A549 (cell line): ENCODE measurements at regions not wholly inside any gene's neighbourhood (a gene's known extent, or its start where the extent isn't known, plus 50 kb on each side); places are given as distances from the start of the nearest gene placed in this dataset.
"Not testable (repeated sequence)": the region's sequence is repeated elsewhere in the genome, so short reads cannot be mapped to it uniquely, and the experiment has no call there.

Experiments
- ATAC-seq, 2 experiments: fragments of 200-7000 bp in 1 of 2; fragments of >200 bp in 1 of 2; cut with Nextera tagmentation in 1 of 2; cut with Tn5 transposase in 1 of 2; 3 replicates each; pipeline versions ENCODE4 v1.8.0 to v1.9.1; 2018 to 2020; ENCODE audit warnings: mild to moderate bottlenecking in 1 of 2, moderate library complexity in 1 of 2
- CTCF ChIA-PET: fragments of 300-600 bp; sonication (Branson Sonifier 250); formaldehyde crosslinking; extraction: SDS; loops from one replicate; lab custom pipeline; 2021; ENCODE audit warnings: antibody characterized with exemption, inconsistent platforms; lab: Yijun Ruan, JAX
- POLR2A ChIA-PET: fragments of 350-600 bp; formaldehyde crosslinking; extraction: SDS; loops from one replicate; lab custom pipeline; 2021; ENCODE audit warnings: antibody characterized with exemption, inconsistent platforms; lab: Yijun Ruan, JAX
- DNase-seq, 2 experiments: peaks; one replicate each; pipeline versions ENCODE4 v3.0.0 to v3.0.0-alpha.2; 2011 to 2016; ENCODE audit warnings: low read depth in 1 of 2, low spot score in 1 of 2
- FAIRE-seq: peaks from 2 replicates; lab custom pipeline; 2011; peaks lifted over from hg19 to GRCh38; lab: Jason Lieb, UNC
- H3K27ac ChIP-seq, 2 experiments: fragments of >200 bp; sonication (Bioruptor Twin); formaldehyde crosslinking; 3 replicates each; pipeline ENCODE4 v1.5.1; 2016 to 2017
- H3K4me1 ChIP-seq: fragments of >200 bp; sonication (Bioruptor Twin); formaldehyde crosslinking; 3 replicates; pipeline ENCODE4 v1.6.1; 2016
- H3K4me2 ChIP-seq: fragments of >200 bp; sonication (Bioruptor Twin); formaldehyde crosslinking; 3 replicates; pipeline ENCODE4 v1.6.1; 2016
- H3K4me3 ChIP-seq: fragments of >200 bp; sonication (Bioruptor Twin); formaldehyde crosslinking; 3 replicates; pipeline ENCODE4 v1.5.1; 2016
- H3K9me3 ChIP-seq: fragments of >200 bp; sonication (Bioruptor Twin); formaldehyde crosslinking; 3 replicates; pipeline ENCODE4 v1.6.1; 2016
- BCL3 ChIP-seq: fragments of >200 bp; sonication (Bioruptor Twin); formaldehyde crosslinking; IDR thresholded peaks from 3 replicates; pipeline ENCODE4 v1.6.1; 2016
- CHD4 ChIP-seq: fragments of 200-600 bp; sonication (generic); IDR thresholded peaks from 2 replicates; pipeline ENCODE4 v1.6.1; 2016; ENCODE audit warnings: antibody characterized with exemption, mild to moderate bottlenecking, borderline replicate concordance
- CTCF ChIP-seq: fragments of >200 bp; sonication (Bioruptor Twin); formaldehyde crosslinking; IDR thresholded peaks from 3 replicates; pipeline ENCODE4 v1.5.1; 2016
- EHMT2 ChIP-seq: fragments of 200-600 bp; sonication (generic); IDR thresholded peaks from 2 replicates; pipeline ENCODE4 v1.6.1; 2016; ENCODE audit warnings: antibody characterized with exemption, low read depth, mild to moderate bottlenecking, moderate library complexity
- EP300 ChIP-seq, 2 experiments: fragments of >200 bp; sonication (Bioruptor Twin); formaldehyde crosslinking; IDR thresholded peaks; 2 replicates in 1 of 2; 3 replicates in 1 of 2; pipeline ENCODE4 v1.6.1; 2016 to 2017
- ESRRA ChIP-seq: fragments of 150-350 bp; IDR thresholded peaks from 2 replicates; pipeline ENCODE4 v1.6.1; 2014; ENCODE audit warnings: mild to moderate bottlenecking, low read length, borderline replicate concordance
- FOSL2 ChIP-seq, 2 experiments: fragments of 450-650 bp in 1 of 2; fragments of >200 bp in 1 of 2; sonication (Bioruptor Twin) in 1 of 2; formaldehyde crosslinking; IDR thresholded peaks; 2 replicates each; pipeline versions ENCODE4 v1.5.0 to v1.6.1; 2016 to 2020; ENCODE audit warnings: mild to moderate bottlenecking in 1 of 2, moderate library complexity in 1 of 2
- FOXS1 ChIP-seq: fragments of 250-450 bp; sonication (Bioruptor Pico); IDR thresholded peaks from 2 replicates; pipeline ENCODE4 v1.5.0; 2020; ENCODE audit warnings: mild to moderate bottlenecking, moderate library complexity
- HES2 ChIP-seq: fragments of >200 bp; sonication (Bioruptor Twin); formaldehyde crosslinking; IDR thresholded peaks from 2 replicates; pipeline ENCODE4 v1.6.1; 2016
- HOXA7 ChIP-seq: fragments of 250-450 bp; sonication (Bioruptor Pico); IDR thresholded peaks from 2 replicates; pipeline ENCODE4 v1.5.0; 2020; ENCODE audit warnings: mild to moderate bottlenecking, moderate library complexity
- MAZ ChIP-seq: fragments of 150-350 bp; IDR thresholded peaks from 2 replicates; pipeline ENCODE4 v1.6.1; 2014; ENCODE audit warnings: antibody characterized with exemption, low read depth, low read length, borderline replicate concordance
- MYC ChIP-seq: IDR thresholded peaks from 2 replicates; pipeline ENCODE4 v1.6.1; 2012; ENCODE audit warnings: mild to moderate bottlenecking, inconsistent platforms, low read length, improper control_type of control experiment, borderline replicate concordance
- NPAS2 ChIP-seq: fragments of 250-450 bp; sonication (Bioruptor Pico); IDR thresholded peaks from 2 replicates; pipeline ENCODE4 v1.8.0; 2022; ENCODE audit warnings: mild to moderate bottlenecking, moderate library complexity, borderline replicate concordance
- RCOR1 ChIP-seq: fragments of 150-350 bp; IDR thresholded peaks from 2 replicates; pipeline ENCODE4 v1.6.1; 2014; ENCODE audit warnings: antibody characterized with exemption, low read length, low read depth
- RFX5 ChIP-seq: fragments of 450-650 bp; IDR thresholded peaks from 2 replicates; pipeline ENCODE4 v1.7.1; 2014; ENCODE audit warnings: antibody characterized with exemption, mild to moderate bottlenecking, moderate library complexity
- ZFP36 ChIP-seq: fragments of 450-650 bp; IDR thresholded peaks from 2 replicates; pipeline ENCODE4 v1.6.1; 2014; ENCODE audit warnings: borderline replicate concordance; ENCODE audit not compliant: partially characterized antibody
- ZSCAN20 ChIP-seq: fragments of 250-450 bp; sonication (Bioruptor Pico); IDR thresholded peaks from 2 replicates; pipeline ENCODE4 v1.8.0; 2022; ENCODE audit warnings: mild to moderate bottlenecking, moderate library complexity
- WGBS: methylation state at CpG from one replicate; pipeline ENCODE4 v1.1.6; 2017; ENCODE audit errors: missing lambda C conversion rate; 5-methylcytosine and 5-hydroxymethylcytosine counted together
- TF ChIP-seq, protein P1 (sequence below): fragments of 250-450 bp; sonication (Bioruptor Pico); IDR thresholded peaks from 2 replicates; pipeline ENCODE4 v1.5.0; 2021; ENCODE audit warnings: mild to moderate bottlenecking, moderate library complexity, borderline replicate concordance

GRCh38 chr9:7433508-7434292, 365.9 kb downstream of the DMAC1 start:
- TF ChIP-seq CTCF (no peak), FOSL2 (IDR thresholded peaks at IDR 0.05) (no peak), FOSL2 (CRISPR knock-in tag; IDR thresholded peaks at IDR 0.05) (no peak), NPAS2 (CRISPR knock-in tag) (no peak), FOXS1 (CRISPR knock-in tag) (no peak), MYC (no peak), RCOR1 (no peak), ZSCAN20 (CRISPR knock-in tag) (no peak), BCL3 (no peak), RFX5 (no peak), HOXA7 (CRISPR knock-in tag) (no peak), ESRRA (no peak)
- Histone ChIP-seq H3K4me2 (no peak overlapping the region), H3K9me3 (peaks cover 11% of the 10 kb centered on the region; the same call in 2 of the 3 replicates), H3K4me1 (no peaks in the 10 kb centered on the region), H3K27ac (no peak overlapping the region), H3K4me3 (no peak overlapping the region)
- no peak for ATAC-seq
- ChIA-PET POLR2A (no interaction called here), CTCF (no interaction called here)
- WGBS = 6% methylated on average over 3 of the region's 3 CpGs
- no peak for DNase-seq
- no peak for FAIRE-seq

GRCh38 chr9:7432989-7433388, 366.6 kb downstream of the DMAC1 start:
- H3K27ac ChIP-seq = no peak overlapping the region

GRCh38 chr9:7417397-7417796, 382.2 kb downstream of the DMAC1 start:
- WGBS = 4% methylated on average over 1 of the region's 1 CpG
- DNase-seq, H3K4me3 ChIP-seq, POLR2A ChIA-PET, H3K9me3 ChIP-seq, H3K27ac ChIP-seq, FAIRE-seq, ATAC-seq, CTCF ChIA-PET, H3K4me1 ChIP-seq, H3K4me2 ChIP-seq: not testable (repeated sequence)

More at GRCh38 chr9:7432989-7433388, 366.6 kb downstream of the DMAC1 start:
- no peak for TF ChIP-seq FOXS1 (CRISPR knock-in tag)
- TF ChIP-seq HES2 = no peak
- TF ChIP-seq NPAS2 (CRISPR knock-in tag) = no peak
- no peak for TF ChIP-seq ZFP36
- no peak for TF ChIP-seq EP300 (IDR thresholded peaks at IDR 0.05)
- no peak for TF ChIP-seq EHMT2
- TF ChIP-seq, protein P1, sequence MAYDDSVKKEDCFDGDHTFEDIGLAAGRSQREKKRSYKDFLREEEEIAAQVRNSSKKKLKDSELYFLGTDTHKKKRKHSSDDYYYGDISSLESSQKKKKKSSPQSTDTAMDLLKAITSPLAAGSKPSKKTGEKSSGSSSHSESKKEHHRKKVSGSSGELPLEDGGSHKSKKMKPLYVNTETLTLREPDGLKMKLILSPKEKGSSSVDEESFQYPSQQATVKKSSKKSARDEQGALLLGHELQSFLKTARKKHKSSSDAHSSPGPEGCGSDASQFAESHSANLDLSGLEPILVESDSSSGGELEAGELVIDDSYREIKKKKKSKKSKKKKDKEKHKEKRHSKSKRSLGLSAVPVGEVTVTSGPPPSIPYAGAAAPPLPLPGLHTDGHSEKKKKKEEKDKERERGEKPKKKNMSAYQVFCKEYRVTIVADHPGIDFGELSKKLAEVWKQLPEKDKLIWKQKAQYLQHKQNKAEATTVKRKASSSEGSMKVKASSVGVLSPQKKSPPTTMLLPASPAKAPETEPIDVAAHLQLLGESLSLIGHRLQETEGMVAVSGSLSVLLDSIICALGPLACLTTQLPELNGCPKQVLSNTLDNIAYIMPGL (CRISPR knock-in tag) = no peak
- no peak for TF ChIP-seq CHD4
- no peak for TF ChIP-seq MAZ
- Histone ChIP-seq H3K4me2 (no peak overlapping the region), H3K4me3 (no peak overlapping the region), H3K9me3 (peaks cover 11% of the 10 kb centered on the region; the same call in 2 of the 3 replicates), H3K4me1 (no peaks in the 10 kb centered on the region)
- ATAC-seq (no peak), FAIRE-seq (no peak), DNase-seq (no peak)
- CTCF ChIA-PET = no interaction called here
- POLR2A ChIA-PET = no interaction called here
- 6% methylated on average over 2 of the region's 2 CpGs for WGBS
